ENCODE measurements at regions not wholly inside any gene's neighbourhood (a gene's known extent, or its start where the extent isn't known, plus 50 kb on each side); places are given as distances from the start of the nearest gene placed in this dataset.

GRCh38 chr14:56000846-56001245 lies 117.4 kb upstream of the PELI2 start:
- TF ChIP-seq, protein P1, sequence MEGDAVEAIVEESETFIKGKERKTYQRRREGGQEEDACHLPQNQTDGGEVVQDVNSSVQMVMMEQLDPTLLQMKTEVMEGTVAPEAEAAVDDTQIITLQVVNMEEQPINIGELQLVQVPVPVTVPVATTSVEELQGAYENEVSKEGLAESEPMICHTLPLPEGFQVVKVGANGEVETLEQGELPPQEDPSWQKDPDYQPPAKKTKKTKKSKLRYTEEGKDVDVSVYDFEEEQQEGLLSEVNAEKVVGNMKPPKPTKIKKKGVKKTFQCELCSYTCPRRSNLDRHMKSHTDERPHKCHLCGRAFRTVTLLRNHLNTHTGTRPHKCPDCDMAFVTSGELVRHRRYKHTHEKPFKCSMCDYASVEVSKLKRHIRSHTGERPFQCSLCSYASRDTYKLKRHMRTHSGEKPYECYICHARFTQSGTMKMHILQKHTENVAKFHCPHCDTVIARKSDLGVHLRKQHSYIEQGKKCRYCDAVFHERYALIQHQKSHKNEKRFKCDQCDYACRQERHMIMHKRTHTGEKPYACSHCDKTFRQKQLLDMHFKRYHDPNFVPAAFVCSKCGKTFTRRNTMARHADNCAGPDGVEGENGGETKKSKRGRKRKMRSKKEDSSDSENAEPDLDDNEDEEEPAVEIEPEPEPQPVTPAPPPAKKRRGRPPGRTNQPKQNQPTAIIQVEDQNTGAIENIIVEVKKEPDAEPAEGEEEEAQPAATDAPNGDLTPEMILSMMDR (IDR thresholded peaks at IDR 0.05): no peak
- no peak for TF ChIP-seq POLR2A (IDR thresholded peaks at IDR 0.05)

All from adrenal gland (tissue), 5 donors.